Activated B cell treated with CpG ODN at 0.5 μM for 24 hours (primary cell): ENCODE measurements at regions not wholly inside any gene's neighbourhood (a gene's known extent, or its start where the extent isn't known, plus 50 kb on each side); places are given as distances from the start of the nearest gene placed in this dataset.

Experiments used
- ATAC-seq: fragments of 200-7000 bp; cut with Tn5 transposase; one replicate; pipeline ENCODE4 v1.10.0; 2021; ENCODE audit warnings: low read depth, mild to moderate bottlenecking, moderate library complexity
- CTCF ChIA-PET: fragments of 350-600 bp; sonication (Branson Sonifier 250); formaldehyde crosslinking; loops from one replicate; lab custom pipeline; 2021; ENCODE audit warnings: antibody characterized with exemption; lab: Charles Lee
- POLR2A ChIA-PET: fragments of 350-600 bp; sonication (Branson Sonifier 250); formaldehyde crosslinking; loops from one replicate; lab custom pipeline; 2021; ENCODE audit warnings: antibody characterized with exemption; lab: Charles Lee
- DNase-seq: peaks from one replicate; pipeline ENCODE4 v3.0.0; 2022
- H3K27ac Mint-ChIP-seq: one replicate; pipeline ENCODE4 v1.8.0; 2020; ENCODE audit warnings: mixed read lengths
- H3K27me3 Mint-ChIP-seq: one replicate; pipeline ENCODE4 v1.8.0; 2021; ENCODE audit warnings: mixed read lengths
- H3K36me3 Mint-ChIP-seq: one replicate; pipeline ENCODE4 v1.8.0; 2021; ENCODE audit warnings: low read depth, mixed read lengths
- H3K4me1 Mint-ChIP-seq: one replicate; pipeline ENCODE4 v1.8.0; 2021; ENCODE audit warnings: mixed read lengths
- H3K4me3 Mint-ChIP-seq: one replicate; pipeline ENCODE4 v1.8.0; 2020; ENCODE audit warnings: mild to moderate bottlenecking, mixed read lengths
- H3K9me3 Mint-ChIP-seq: one replicate; pipeline ENCODE4 v1.8.0; 2020; ENCODE audit warnings: mixed read lengths
- CTCF ChIP-seq: fragments of 200-600 bp; IDR thresholded peaks from one replicate; pipeline ENCODE4 v1.8.0; 2022; ENCODE audit warnings: antibody characterized with exemption, mild to moderate bottlenecking
- intact Hi-C: fragments of 100-400 bp; cut with micrococcal nuclease; formaldehyde crosslinking; loops from one replicate; pipeline ENCODE4 v1.15.1; 2024

- intact Hi-C loops: no loop called here
- POLR2A ChIA-PET: no interaction called here
- CTCF ChIA-PET: no interaction called here
- no peaks in the 10 kb centered on the region for H3K27me3 Mint-ChIP-seq
- no peak overlapping the region for H3K27ac Mint-ChIP-seq
- ATAC-seq (no peak), DNase-seq (no peak)
- no peak overlapping the region for H3K4me3 Mint-ChIP-seq
- H3K36me3 Mint-ChIP-seq: no peaks in the 10 kb centered on the region
- no peaks in the 10 kb centered on the region for H3K4me1 Mint-ChIP-seq
- H3K9me3 Mint-ChIP-seq: no peaks in the 10 kb centered on the region
- no peak for TF ChIP-seq CTCF
These were observed 65.3 kb downstream of the ACTBL2 start for GRCh38 chr5:57417320-57417719.

GRCh38 chr5:57416278-57416994 lies 66.2 kb downstream of the ACTBL2 start:
- Mint-ChIP-seq H3K4me3 (no peak overlapping the region), H3K4me1 (no peaks in the 10 kb centered on the region), H3K27me3 (no peaks in the 10 kb centered on the region), H3K27ac (no peak overlapping the region), H3K36me3 (no peaks in the 10 kb centered on the region), H3K9me3 (no peaks in the 10 kb centered on the region)
- CTCF ChIA-PET: no interaction called here
- no peak for ATAC-seq
- intact Hi-C loops: no loop called here
- no peak for DNase-seq
- POLR2A ChIA-PET: no interaction called here
- no peak for TF ChIP-seq CTCF

GRCh38 chr5:57414857-57415256 lies 67.8 kb downstream of the ACTBL2 start:
- POLR2A ChIA-PET: no interaction called here
- Mint-ChIP-seq H3K36me3 (no peaks in the 10 kb centered on the region), H3K4me3 (no peak overlapping the region), H3K9me3 (no peaks in the 10 kb centered on the region), H3K4me1 (no peaks in the 10 kb centered on the region), H3K27me3 (no peaks in the 10 kb centered on the region), H3K27ac (no peak overlapping the region)
- no peak for DNase-seq
- TF ChIP-seq CTCF: no peak
- intact Hi-C loops: no loop called here
- CTCF ChIA-PET: no interaction called here
- ATAC-seq: no peak

GRCh38 chr5:57414191-57414590 lies 68.4 kb downstream of the ACTBL2 start:
- POLR2A ChIA-PET: no interaction called here
- DNase-seq (no peak), ATAC-seq (no peak)
- Mint-ChIP-seq H3K27me3 (no peaks in the 10 kb centered on the region), H3K36me3 (no peaks in the 10 kb centered on the region), H3K4me1 (no peaks in the 10 kb centered on the region), H3K27ac (no peak overlapping the region), H3K4me3 (no peak overlapping the region), H3K9me3 (no peaks in the 10 kb centered on the region)
- CTCF ChIA-PET: no interaction called here
- intact Hi-C loops: no loop called here
- no peak for TF ChIP-seq CTCF

- ChIA-PET CTCF (no interaction called here), POLR2A (no interaction called here)
- no peak overlapping the region for H3K27ac Mint-ChIP-seq
- intact Hi-C loops: no loop called here
- DNase-seq: no peak
- no peaks in the 10 kb centered on the region for H3K27me3 Mint-ChIP-seq
- no peaks in the 10 kb centered on the region for H3K4me1 Mint-ChIP-seq
- no peak overlapping the region for H3K4me3 Mint-ChIP-seq
- ATAC-seq: no peak
- TF ChIP-seq CTCF: no peak
- H3K36me3 Mint-ChIP-seq: no peaks in the 10 kb centered on the region
- H3K9me3 Mint-ChIP-seq: no peaks in the 10 kb centered on the region
These were observed 69.5 kb downstream of the ACTBL2 start for GRCh38 chr5:57413145-57413544.
